ENCODE measurements at regions not wholly inside any gene's neighbourhood (a gene's known extent, or its start where the extent isn't known, plus 50 kb on each side); places are given as distances from the start of the nearest gene placed in this dataset.

DNA sequence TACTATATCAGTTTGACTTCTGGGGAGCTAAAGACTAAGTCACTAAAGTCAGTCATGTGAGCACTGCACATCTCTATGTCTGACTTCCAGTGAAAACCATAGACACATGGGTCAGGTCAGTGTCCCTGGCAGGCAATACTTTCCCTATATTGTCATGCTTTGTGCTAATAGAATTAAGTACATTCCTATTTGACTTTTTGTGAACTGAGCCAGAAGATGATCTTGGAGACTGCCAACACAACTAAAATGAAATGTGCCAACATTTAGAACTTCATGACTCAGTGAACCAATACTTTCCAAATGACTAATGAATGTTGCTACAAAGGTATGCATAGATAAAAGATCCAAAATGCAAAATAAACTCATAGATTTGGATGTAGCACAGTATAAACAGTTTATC lies 820.8 kb upstream of the FAM98A start:
- intact Hi-C loops (cut with micrococcal nuclease): no loop called here
- Histone ChIP-seq H2AFZ (ENCODE audit: insufficient read depth, low read depth, low read length, poor library complexity, severe bottlenecking) (no peak overlapping the region), H3K36me3 (replicated peaks in 1 of 2; ENCODE audit: control insufficient read depth in 1 of 2, insufficient read depth in 2 of 2, low read length in 2 of 2) (no peaks in the 10 kb centered on the region), H3K4me2 (replicated peaks; ENCODE audit: extremely low read depth, low read length, poor library complexity, severe bottlenecking) (no peak overlapping the region), H3K9me3 (replicated peaks in 1 of 2; ENCODE audit: control insufficient read depth in 1 of 2, insufficient read depth in 1 of 2, low read length in 2 of 2) (peaks cover 2 to 13% of the 10 kb centered on the region in 2 donors), H3K27ac (ENCODE audit: low read depth in 1 of 2, low read length in 2 of 2) (no peak overlapping the region), H3K4me1 (ENCODE audit: control insufficient read depth in 1 of 2, insufficient read depth in 2 of 2, low read length in 2 of 2) (no peaks in the 10 kb centered on the region), H3K4me3 (replicated peaks in 1 of 3; ENCODE audit: low read depth in 2 of 3, low read length in 3 of 3) (no peak overlapping the region), H3K27me3 (ENCODE audit: control insufficient read depth in 2 of 2, insufficient read depth in 2 of 2, low read length in 2 of 2) (no peaks in the 10 kb centered on the region), H3K79me2 (ENCODE audit: insufficient read depth, low read length) (no peaks in the 10 kb centered on the region), H4K20me1 (ENCODE audit: insufficient read depth, low read length) (no peaks in the 10 kb centered on the region), H3K9ac (ENCODE audit: insufficient read depth, low read length, poor library complexity, severe bottlenecking) (no peak overlapping the region)
- no peak overlapping the region for H3K4me3 Mint-ChIP-seq
- TF ChIP-seq, protein P1, sequence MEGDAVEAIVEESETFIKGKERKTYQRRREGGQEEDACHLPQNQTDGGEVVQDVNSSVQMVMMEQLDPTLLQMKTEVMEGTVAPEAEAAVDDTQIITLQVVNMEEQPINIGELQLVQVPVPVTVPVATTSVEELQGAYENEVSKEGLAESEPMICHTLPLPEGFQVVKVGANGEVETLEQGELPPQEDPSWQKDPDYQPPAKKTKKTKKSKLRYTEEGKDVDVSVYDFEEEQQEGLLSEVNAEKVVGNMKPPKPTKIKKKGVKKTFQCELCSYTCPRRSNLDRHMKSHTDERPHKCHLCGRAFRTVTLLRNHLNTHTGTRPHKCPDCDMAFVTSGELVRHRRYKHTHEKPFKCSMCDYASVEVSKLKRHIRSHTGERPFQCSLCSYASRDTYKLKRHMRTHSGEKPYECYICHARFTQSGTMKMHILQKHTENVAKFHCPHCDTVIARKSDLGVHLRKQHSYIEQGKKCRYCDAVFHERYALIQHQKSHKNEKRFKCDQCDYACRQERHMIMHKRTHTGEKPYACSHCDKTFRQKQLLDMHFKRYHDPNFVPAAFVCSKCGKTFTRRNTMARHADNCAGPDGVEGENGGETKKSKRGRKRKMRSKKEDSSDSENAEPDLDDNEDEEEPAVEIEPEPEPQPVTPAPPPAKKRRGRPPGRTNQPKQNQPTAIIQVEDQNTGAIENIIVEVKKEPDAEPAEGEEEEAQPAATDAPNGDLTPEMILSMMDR (IDR thresholded peaks at IDR 0.05): no peak
- peaks cover 1 to 14% (median 3%) of the 10 kb centered on the region in 7 donors for H3K9me3 Mint-ChIP-seq
- H3K27me3 Mint-ChIP-seq (ENCODE audit: low read depth in 3 of 3): no peaks in the 10 kb centered on the region
- H3K36me3 Mint-ChIP-seq: no peaks in the 10 kb centered on the region
- H3K27ac Mint-ChIP-seq: no peak overlapping the region
- no peaks in the 10 kb centered on the region for H3K4me1 Mint-ChIP-seq
- DNase-seq: no peak

DNA sequence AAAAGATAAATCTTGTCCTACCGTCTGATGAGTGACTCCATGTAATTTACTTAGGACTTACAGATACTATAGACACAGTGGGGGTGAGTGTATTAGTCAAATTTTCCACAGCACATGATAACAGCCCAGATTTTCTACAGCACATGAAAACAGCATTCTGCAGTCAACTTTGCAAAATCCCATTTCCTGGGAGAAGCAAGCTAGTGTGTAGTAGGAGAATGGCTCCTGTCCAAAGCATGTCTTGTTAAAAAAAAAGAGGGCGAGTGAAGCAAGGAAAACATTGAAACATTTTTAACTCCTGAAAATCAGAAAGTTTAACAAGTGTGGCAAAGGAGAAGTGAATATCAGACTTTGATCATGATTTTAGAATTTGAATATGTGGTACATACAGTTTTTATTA lies 817.8 kb upstream of the FAM98A start:
- WGBS (ENCODE audit: insufficient coverage): no CpG with 5 or more reads among the region's 2 CpGs
- H3K9me3 Mint-ChIP-seq: peaks cover 1 to 7% (median 3%) of the 10 kb centered on the region in 7 donors

More for the DNA sequence above, 817.8 kb upstream of the FAM98A start:
- Mint-ChIP-seq H3K27me3 (ENCODE audit: low read depth in 3 of 3) (no peaks in the 10 kb centered on the region), H3K4me3 (no peak overlapping the region), H3K27ac (no peak overlapping the region), H3K36me3 (no peaks in the 10 kb centered on the region), H3K4me1 (no peaks in the 10 kb centered on the region)
- Histone ChIP-seq H3K4me1 (ENCODE audit: control insufficient read depth in 1 of 2, insufficient read depth in 2 of 2, low read length in 2 of 2) (no peaks in the 10 kb centered on the region), H2AFZ (ENCODE audit: insufficient read depth, low read depth, low read length, poor library complexity, severe bottlenecking) (no peak overlapping the region), H3K79me2 (ENCODE audit: insufficient read depth, low read length) (no peaks in the 10 kb centered on the region), H3K9me3 (replicated peaks in 1 of 2; ENCODE audit: control insufficient read depth in 1 of 2, insufficient read depth in 1 of 2, low read length in 2 of 2) (no peaks in the 10 kb centered on the region), H3K27ac (ENCODE audit: low read depth in 1 of 2, low read length in 2 of 2) (no peak overlapping the region), H3K9ac (ENCODE audit: insufficient read depth, low read length, poor library complexity, severe bottlenecking) (no peak overlapping the region), H3K36me3 (replicated peaks in 1 of 2; ENCODE audit: control insufficient read depth in 1 of 2, insufficient read depth in 2 of 2, low read length in 2 of 2) (no peaks in the 10 kb centered on the region), H3K4me3 (replicated peaks in 1 of 3; ENCODE audit: low read depth in 2 of 3, low read length in 3 of 3) (no peak overlapping the region), H3K27me3 (ENCODE audit: control insufficient read depth in 2 of 2, insufficient read depth in 2 of 2, low read length in 2 of 2) (no peaks in the 10 kb centered on the region), H4K20me1 (ENCODE audit: insufficient read depth, low read length) (no peaks in the 10 kb centered on the region), H3K4me2 (replicated peaks; ENCODE audit: extremely low read depth, low read length, poor library complexity, severe bottlenecking) (no peak overlapping the region)
- no peak for DNase-seq
- TF ChIP-seq, protein P1 (IDR thresholded peaks at IDR 0.05): no peak
- intact Hi-C loops (cut with micrococcal nuclease): no loop called here

Data from CD14-positive monocyte (primary cell).